ENCODE measurements at regions not wholly inside any gene's neighbourhood (a gene's known extent, or its start where the extent isn't known, plus 50 kb on each side); places are given as distances from the start of the nearest gene placed in this dataset.
A peak's percentile ranks its signal among the peaks of the same experiment; 100 is the strongest.

- no peak for DNase-seq (ENCODE audit: low read depth, low spot score)
Observed at GRCh38 chr12:24285448-24285847, 336.0 kb upstream of the SOX5 start.

GRCh38 chr12:24281341-24281740 lies 331.9 kb upstream of the SOX5 start:
- DNase-seq (ENCODE audit: low read depth, low spot score) = no peak

DNA sequence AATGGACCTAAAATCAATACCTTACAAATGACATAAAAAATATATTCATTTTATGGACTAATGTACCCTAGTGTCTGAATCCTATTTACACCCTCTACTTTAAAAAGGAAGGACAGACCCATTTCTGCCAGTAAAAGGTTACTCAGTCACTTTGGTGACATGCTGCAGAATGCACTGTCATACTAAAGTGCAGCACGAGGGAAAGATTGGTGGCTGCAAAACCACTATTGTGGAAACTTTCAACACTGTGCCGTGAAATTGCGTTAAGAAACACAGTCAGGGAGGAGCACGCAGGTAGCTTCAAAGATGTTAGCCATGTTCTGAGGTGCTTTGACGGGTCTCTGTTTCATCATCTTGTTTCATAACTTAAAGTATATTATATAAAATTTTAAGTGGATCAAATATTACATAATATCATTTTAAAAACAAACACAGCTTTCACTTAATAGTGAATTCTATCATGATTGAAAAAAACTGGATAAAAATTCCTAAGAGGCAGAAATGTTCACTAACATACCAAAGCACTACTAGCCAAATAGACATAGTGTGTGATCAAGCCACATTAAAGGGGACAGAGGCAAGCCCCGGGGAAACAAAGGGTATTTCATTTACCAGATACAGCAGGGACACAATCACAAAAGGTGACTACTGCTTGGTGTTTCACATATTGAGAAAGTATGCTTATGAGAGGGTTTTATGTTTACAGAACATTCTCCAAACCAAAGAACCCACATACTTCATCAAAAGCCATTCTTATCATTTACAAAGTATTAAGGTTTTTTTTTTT lies 330.8 kb upstream of the SOX5 start:
- DNase-seq (ENCODE audit: low read depth, low spot score) = peak; percentile 30

DNA sequence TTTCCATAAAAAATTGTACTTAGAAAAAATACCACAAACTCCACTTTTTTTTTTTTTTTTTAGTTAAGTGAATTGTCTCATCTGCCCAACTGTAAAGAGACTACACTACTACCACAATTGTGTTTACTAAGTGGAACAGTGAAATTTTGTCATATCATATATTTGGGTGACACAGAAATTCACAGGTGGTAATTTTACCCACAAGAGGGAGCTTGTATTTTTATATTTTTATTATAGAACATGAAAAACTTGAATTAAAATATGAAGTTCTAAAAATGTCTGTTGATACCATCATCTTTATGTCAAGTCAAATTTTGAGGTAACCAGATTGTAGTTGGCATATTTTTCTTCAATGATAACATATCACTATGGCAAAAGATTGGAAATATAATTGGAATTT lies 329.4 kb upstream of the SOX5 start:
- no peak for DNase-seq (ENCODE audit: low read depth, low spot score)

- DNase-seq (ENCODE audit: low read depth, low spot score) = no peak
Observed at GRCh38 chr12:24270965-24271364, 321.5 kb upstream of the SOX5 start.

DNA sequence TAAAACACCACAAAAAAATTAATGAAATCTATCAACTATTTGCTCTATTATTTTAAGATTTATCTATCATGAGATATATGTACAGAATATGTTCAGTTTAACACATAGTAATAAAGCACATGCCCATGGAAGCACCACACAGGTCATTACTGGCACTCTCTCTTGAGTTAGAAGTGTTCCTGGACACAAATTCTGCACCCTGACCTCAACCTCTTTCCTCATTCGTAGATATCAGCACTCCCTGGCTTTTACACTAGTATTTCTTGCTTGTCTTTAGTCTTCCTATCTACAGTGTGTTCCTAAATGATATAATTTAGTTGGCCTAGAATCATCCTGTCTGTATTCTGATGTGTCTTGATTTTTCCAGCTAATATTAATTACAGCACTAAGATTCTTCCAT lies 321.0 kb upstream of the SOX5 start:
- DNase-seq (ENCODE audit: low read depth, low spot score) = no peak

GRCh38 chr12:24268663-24269186 lies 319.3 kb upstream of the SOX5 start:
- DNase-seq (ENCODE audit: low read depth, low spot score) = no peak

DNA sequence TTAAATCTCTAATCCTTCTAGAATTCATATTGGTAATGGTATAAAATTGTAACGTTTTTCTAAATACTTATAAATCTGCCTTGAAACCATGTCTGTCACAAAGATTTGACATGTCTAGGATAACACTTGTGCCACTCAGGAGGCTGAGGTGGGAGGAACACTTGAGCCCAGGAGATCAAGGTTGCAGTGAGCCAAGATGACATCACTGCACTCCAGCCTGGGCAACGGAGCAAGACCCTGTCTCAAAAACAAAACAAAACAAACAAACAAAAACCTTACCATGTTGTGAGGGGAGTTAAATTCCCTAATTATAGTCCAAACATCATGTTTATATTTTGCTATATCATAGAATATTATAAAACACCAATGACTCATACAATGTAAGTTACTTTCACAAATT lies 317.5 kb upstream of the SOX5 start:
- no peak for DNase-seq (ENCODE audit: low read depth, low spot score)

DNA sequence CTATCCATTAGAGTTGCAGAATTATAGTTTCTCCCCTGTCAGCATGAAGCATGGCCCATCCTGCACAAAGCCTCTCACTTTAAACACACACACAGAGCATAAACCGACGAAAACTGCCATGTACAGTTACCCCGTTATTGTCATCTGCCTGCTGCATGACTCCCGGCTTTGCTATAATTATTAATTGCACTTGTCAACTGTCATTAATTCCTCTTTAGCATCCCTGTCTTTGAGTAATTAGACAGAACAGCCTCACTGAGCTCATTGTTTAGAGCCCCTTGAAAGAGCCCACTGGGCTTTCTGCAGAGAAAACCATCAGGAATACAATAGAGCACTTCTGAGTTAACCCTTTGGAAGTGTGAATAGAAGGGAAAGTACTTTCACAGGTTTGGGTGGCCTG lies 307.2 kb upstream of the SOX5 start:
- no peak for DNase-seq (ENCODE audit: low read depth, low spot score)

GRCh38 chr12:24255920-24256665 lies 306.6 kb upstream of the SOX5 start:
- peak; percentile 41 for DNase-seq (ENCODE audit: low read depth, low spot score)

- no peak for DNase-seq (ENCODE audit: low read depth, low spot score)
Observed at GRCh38 chr12:24252602-24253001, 303.1 kb upstream of the SOX5 start.

GRCh38 chr12:24246934-24247333 lies 297.5 kb upstream of the SOX5 start:
- DNase-seq (ENCODE audit: low read depth, low spot score) = no peak

- DNase-seq (ENCODE audit: low read depth, low spot score) = no peak
Observed at GRCh38 chr12:24246376-24246775, 296.9 kb upstream of the SOX5 start.

GRCh38 chr12:24244801-24245200 lies 295.3 kb upstream of the SOX5 start:
- no peak for DNase-seq (ENCODE audit: low read depth, low spot score)

DNA sequence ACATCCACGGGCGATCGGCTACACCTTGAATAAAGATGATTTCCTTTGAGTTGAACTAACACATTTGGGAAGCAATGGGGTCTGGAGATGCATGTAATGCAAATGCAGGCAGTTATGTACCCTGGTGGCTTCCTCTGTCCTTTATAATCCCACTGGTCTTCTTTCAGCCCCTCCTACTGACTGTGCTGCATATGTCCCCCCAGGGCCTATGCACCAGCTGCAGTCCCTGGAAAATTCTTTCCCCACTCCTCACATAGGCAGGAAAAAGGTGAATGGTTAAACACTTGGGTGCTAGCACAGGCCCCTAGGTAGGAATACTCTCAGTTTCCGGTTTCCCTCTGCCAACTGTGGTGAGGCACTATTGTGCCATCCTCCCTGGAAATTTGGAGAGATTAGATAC lies 294.8 kb upstream of the SOX5 start:
- no peak for DNase-seq (ENCODE audit: low read depth, low spot score)

GRCh38 chr12:24240707-24241106 lies 291.2 kb upstream of the SOX5 start:
- no peak for DNase-seq (ENCODE audit: low read depth, low spot score)

DNA sequence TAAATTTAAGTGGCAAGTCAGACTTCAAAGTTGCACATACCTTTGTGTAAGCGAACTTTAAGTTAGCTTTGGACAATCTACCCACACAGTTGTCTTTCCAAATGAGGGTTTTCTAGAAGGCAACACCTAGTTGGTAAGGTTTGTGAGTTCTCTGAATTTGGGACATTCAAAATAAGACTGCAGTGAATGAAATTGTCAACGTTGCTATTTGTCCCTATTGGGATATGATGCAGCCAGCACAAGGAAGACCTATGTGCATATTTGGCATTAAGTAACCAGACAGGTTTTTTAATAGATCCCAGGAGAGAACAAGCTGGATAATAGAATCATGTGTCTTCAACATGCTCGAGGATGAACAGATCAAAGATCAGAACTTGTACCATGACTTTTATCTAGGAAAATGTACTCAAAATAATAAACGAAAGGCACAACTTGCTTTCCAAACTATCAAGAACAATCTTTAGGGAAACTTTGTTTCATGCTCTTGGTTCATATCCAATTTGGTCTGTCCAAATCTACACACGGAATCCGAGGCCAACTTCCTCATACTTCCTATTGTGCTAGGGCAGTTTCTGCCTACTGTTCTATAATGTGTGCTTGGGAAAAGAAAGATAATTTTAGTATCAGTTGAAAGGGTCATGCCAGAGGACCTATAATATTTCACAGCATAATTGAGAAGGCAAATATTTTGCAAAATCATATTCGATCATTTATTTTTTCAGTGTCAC lies 284.2 kb upstream of the SOX5 start:
- no peak for DNase-seq (ENCODE audit: low read depth, low spot score)

- no peak for DNase-seq (ENCODE audit: low read depth, low spot score)
Observed at GRCh38 chr12:24232531-24232930, 283.1 kb upstream of the SOX5 start.

- DNase-seq (ENCODE audit: low read depth, low spot score) = no peak
Observed at GRCh38 chr12:24231298-24231697, 281.8 kb upstream of the SOX5 start.

DNA sequence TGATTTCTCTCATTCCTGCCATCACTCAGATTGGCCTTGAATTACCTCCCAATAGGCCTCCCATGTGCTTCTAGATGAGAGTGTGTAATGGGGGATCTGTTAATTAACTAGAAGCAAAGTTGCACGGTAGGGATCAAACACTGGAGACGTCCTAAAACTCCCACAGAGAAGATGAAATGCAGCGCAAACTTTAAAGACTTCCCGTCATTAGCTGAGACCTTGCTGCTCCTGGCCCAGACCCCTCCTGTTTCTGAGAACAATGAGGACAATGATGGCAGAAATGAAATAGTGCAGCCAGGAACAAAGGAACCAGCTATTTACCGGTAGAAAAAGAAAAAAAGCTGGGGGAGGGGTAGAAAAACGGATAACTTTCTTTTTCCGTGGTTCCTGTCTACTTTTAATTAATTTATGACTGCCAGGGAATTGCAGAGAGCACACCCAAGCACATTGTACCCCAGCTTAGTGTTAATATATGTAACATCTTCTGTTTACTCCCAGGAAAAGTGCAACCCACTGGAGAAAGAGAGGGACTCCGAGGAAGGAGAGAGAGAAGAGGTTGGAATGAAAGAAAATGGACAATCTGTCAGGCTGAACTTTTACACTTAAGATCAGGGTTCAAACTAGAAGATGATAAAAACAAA lies 280.7 kb upstream of the SOX5 start:
- DNase-seq (ENCODE audit: low read depth, low spot score) = peak; percentile 34

DNA sequence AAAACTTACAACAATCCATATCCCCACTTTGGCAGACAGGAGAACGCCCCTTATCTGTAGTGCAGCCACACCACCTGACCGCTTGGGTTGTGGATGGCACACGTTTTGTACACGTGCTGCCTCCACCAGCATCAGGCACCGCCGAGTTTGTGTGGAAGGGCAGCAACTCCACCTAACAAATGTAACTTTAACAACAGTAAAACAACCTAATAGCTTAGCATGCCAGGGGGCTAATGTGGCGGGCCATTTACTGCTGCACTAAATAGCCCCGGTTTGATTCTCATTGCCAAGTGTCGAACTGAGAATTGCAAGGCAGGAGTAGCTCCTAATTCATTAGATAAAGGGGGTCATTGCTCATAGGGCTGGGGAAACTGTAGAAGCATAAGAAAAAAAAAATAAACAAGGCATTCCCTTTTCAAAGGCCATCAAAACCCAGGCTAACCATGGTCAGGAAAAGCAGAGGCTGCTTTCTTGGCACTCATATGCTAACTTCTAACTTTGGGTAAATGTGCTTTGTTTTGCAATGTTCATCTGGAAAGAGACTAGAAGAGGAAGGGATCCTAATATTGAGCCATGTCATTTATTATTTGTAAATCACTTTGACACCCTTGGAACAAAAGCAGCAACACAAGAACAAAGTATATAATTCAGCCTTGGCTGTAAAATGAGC lies 279.7 kb upstream of the SOX5 start:
- DNase-seq (ENCODE audit: low read depth, low spot score) = peak; percentile 50
